Glutamatergic neuron (in vitro differentiated cells): ENCODE measurements at regions not wholly inside any gene's neighbourhood (a gene's known extent, or its start where the extent isn't known, plus 50 kb on each side); places are given as distances from the start of the nearest gene placed in this dataset.

Source experiments
- DNase-seq: peaks from one replicate; pipeline ENCODE4 v3.0.0; 2022
- H3K27ac Mint-ChIP-seq: one replicate; pipeline ENCODE4 v1.8.0; 2020; ENCODE audit warnings: mild to moderate bottlenecking, mixed read lengths, inconsistent platforms; ENCODE audit not compliant: unreplicated experiment
- H3K27me3 Mint-ChIP-seq: one replicate; pipeline ENCODE4 v1.8.0; 2020; ENCODE audit warnings: mild to moderate bottlenecking, moderate library complexity, mixed read lengths, inconsistent platforms; ENCODE audit not compliant: unreplicated experiment
- H3K36me3 Mint-ChIP-seq: one replicate; pipeline ENCODE4 v1.8.0; 2020; ENCODE audit warnings: mild to moderate bottlenecking, mixed read lengths, inconsistent platforms; ENCODE audit not compliant: unreplicated experiment
- H3K4me1 Mint-ChIP-seq: one replicate; pipeline ENCODE4 v1.8.0; 2020; ENCODE audit warnings: mild to moderate bottlenecking, low read depth, mixed read lengths, inconsistent platforms; ENCODE audit not compliant: unreplicated experiment
- H3K4me3 Mint-ChIP-seq: one replicate; pipeline ENCODE4 v1.8.0; 2020; ENCODE audit warnings: mild to moderate bottlenecking, mixed read lengths, inconsistent platforms; ENCODE audit not compliant: unreplicated experiment
- H3K9me3 Mint-ChIP-seq: one replicate; pipeline ENCODE4 v1.8.0; 2020; ENCODE audit warnings: mild to moderate bottlenecking, moderate library complexity, mixed read lengths, inconsistent platforms; ENCODE audit not compliant: unreplicated experiment
- CTCF ChIP-seq: fragments of 200-600 bp; sonication (generic); IDR thresholded peaks from one replicate; pipeline ENCODE4 v1.5.0; 2021; ENCODE audit not compliant: partially characterized antibody, unreplicated experiment

GRCh38 chr14:51520087-51520486 lies 131.6 kb upstream of the FRMD6 start:
- Mint-ChIP-seq H3K4me1 (peaks cover 10% of the 10 kb centered on the region), H3K4me3 (no peak overlapping the region), H3K9me3 (no peaks in the 10 kb centered on the region), H3K27ac (no peak overlapping the region), H3K27me3 (no peaks in the 10 kb centered on the region), H3K36me3 (no peaks in the 10 kb centered on the region)
- no peak for DNase-seq
- no peak for TF ChIP-seq CTCF

GRCh38 chr14:51521764-51522163 lies 129.9 kb upstream of the FRMD6 start:
- Mint-ChIP-seq H3K4me3 (no peak overlapping the region), H3K9me3 (no peaks in the 10 kb centered on the region), H3K27me3 (no peaks in the 10 kb centered on the region), H3K27ac (no peak overlapping the region), H3K36me3 (no peaks in the 10 kb centered on the region), H3K4me1 (peaks cover 7% of the 10 kb centered on the region)
- TF ChIP-seq CTCF = no peak
- no peak for DNase-seq

- H3K27ac Mint-ChIP-seq = no peak overlapping the region
- H3K9me3 Mint-ChIP-seq = no peaks in the 10 kb centered on the region
- H3K27me3 Mint-ChIP-seq = no peaks in the 10 kb centered on the region
- no peaks in the 10 kb centered on the region for H3K36me3 Mint-ChIP-seq
- TF ChIP-seq CTCF = no peak
- no peak overlapping the region for H3K4me3 Mint-ChIP-seq
- DNase-seq = no peak
- peaks cover 7% of the 10 kb centered on the region for H3K4me1 Mint-ChIP-seq
Measured at GRCh38 chr14:51523243-51523642, 128.5 kb upstream of the FRMD6 start.

GRCh38 chr14:51525739-51526138 lies 126.0 kb upstream of the FRMD6 start:
- Mint-ChIP-seq H3K27me3 (no peaks in the 10 kb centered on the region), H3K4me1 (peaks cover 12% of the 10 kb centered on the region), H3K36me3 (no peaks in the 10 kb centered on the region), H3K9me3 (no peaks in the 10 kb centered on the region), H3K27ac (no peak overlapping the region), H3K4me3 (no peak overlapping the region)
- TF ChIP-seq CTCF = no peak
- no peak for DNase-seq

DNA sequence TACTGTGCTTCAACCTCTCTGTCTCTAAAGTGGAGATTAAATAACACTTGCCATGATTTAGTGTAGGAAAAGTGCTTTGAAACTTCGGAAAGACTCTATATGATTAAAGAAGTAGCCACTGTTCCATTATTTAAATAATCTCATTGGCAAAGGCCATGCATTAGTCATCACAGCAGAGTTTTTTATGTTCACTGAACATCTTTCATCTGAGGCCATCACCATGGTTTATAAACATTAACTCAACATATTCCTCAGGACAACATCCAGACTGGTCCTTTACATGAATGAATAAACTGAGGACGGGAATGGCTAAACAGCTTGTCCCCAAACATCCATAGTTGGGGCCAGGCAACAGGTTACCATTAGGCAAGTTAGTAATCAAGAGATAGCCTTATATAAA lies 124.6 kb upstream of the FRMD6 start:
- Mint-ChIP-seq H3K4me1 (peaks cover 12% of the 10 kb centered on the region), H3K27me3 (no peaks in the 10 kb centered on the region), H3K4me3 (no peak overlapping the region), H3K27ac (no peak overlapping the region), H3K36me3 (no peaks in the 10 kb centered on the region), H3K9me3 (no peaks in the 10 kb centered on the region)
- no peak for DNase-seq
- no peak for TF ChIP-seq CTCF
